AG04450 (cell line): ENCODE measurements at regions not wholly inside any gene's neighbourhood (a gene's known extent, or its start where the extent isn't known, plus 50 kb on each side); places are given as distances from the start of the nearest gene placed in this dataset.

Experiments
- CTCF ChIA-PET: fragments of 300-600, 350-600 bp; formaldehyde crosslinking; extraction: SDS; loops from one replicate; lab custom pipeline; 2022; ENCODE audit warnings: antibody characterized with exemption, inconsistent platforms; lab: Charles Lee
- POLR2A ChIA-PET: fragments of 350-600 bp; formaldehyde crosslinking; extraction: SDS; loops from one replicate; lab custom pipeline; 2021; ENCODE audit warnings: antibody characterized with exemption, inconsistent platforms; lab: Yijun Ruan, JAX
- DNase-seq: peaks from one replicate; pipeline ENCODE4 v3.0.0-alpha.2; 2011; ENCODE audit warnings: low read depth, low spot score
- H3K27ac ChIP-seq: one replicate; pipeline ENCODE4 v1.5.1; 2012; ENCODE audit warnings: low read depth, low read length, control low read depth
- H3K27me3 ChIP-seq: one replicate; pipeline ENCODE4 v1.6.0; 2012; ENCODE audit warnings: low read length; ENCODE audit not compliant: control insufficient read depth, insufficient read depth
- H3K4me3 ChIP-seq: 2 replicates; pipeline ENCODE4 v1.5.1; 2011; ENCODE audit warnings: mild to moderate bottlenecking, low read depth, low read length, control low read depth
- H3K9me3 ChIP-seq: 2 replicates; pipeline ENCODE4 v1.5.1; 2012; ENCODE audit warnings: low read length; ENCODE audit not compliant: control insufficient read depth, insufficient read depth
- CTCF ChIP-seq: IDR thresholded peaks from 2 replicates; pipeline ENCODE4 v1.5.1; 2011; ENCODE audit warnings: low read depth, low read length, control low read depth, inconsistent platforms

- Histone ChIP-seq H3K4me3 (no peak overlapping the region), H3K27me3 (no peaks in the 10 kb centered on the region), H3K27ac (no peak overlapping the region), H3K9me3 (peaks cover 9% of the 10 kb centered on the region)
- DNase-seq, result no peak
- CTCF ChIA-PET, result no interaction called here
- POLR2A ChIA-PET, result no interaction called here
- TF ChIP-seq CTCF, result no peak
Measured at GRCh38 chr1:19577036-19577435, 67.1 kb upstream of the NBL1 start.

- Histone ChIP-seq H3K9me3 (peaks cover 9% of the 10 kb centered on the region), H3K27ac (no peak overlapping the region), H3K27me3 (peaks cover 4% of the 10 kb centered on the region), H3K4me3 (no peak overlapping the region)
- TF ChIP-seq CTCF, result no peak
- POLR2A ChIA-PET, result no interaction called here
- peak; percentile 39 for DNase-seq
- CTCF ChIA-PET, result interaction anchor here (0.7 kb wide), 1 partner anchor 98 kb away, joined by 3 read pairs; no protein-coding TSS in a partner anchor
Measured at GRCh38 chr1:19569786-19570185, 74.3 kb upstream of the NBL1 start.

GRCh38 chr1:19567041-19567440 is 77.1 kb upstream of the NBL1 start:
- ChIA-PET CTCF (interaction anchor here (0.8 kb wide), 1 partner anchor 15 kb away, joined by 3 read pairs; no protein-coding TSS in a partner anchor), POLR2A (interaction anchor here (0.6 kb wide), 1 partner anchor 70 kb away, joined by 5 read pairs; no protein-coding TSS in a partner anchor)
- peaks cover under 1% of the 10 kb centered on the region for H3K9me3 ChIP-seq
- no peak overlapping the region for H3K27ac ChIP-seq
- DNase-seq, result no peak
- TF ChIP-seq CTCF, result no peak
- peaks cover 4% of the 10 kb centered on the region for H3K27me3 ChIP-seq
- no peak overlapping the region for H3K4me3 ChIP-seq

GRCh38 chr1:19564366-19564765 is 79.0 kb upstream of the CAPZB start:
- no peaks in the 10 kb centered on the region for H3K27me3 ChIP-seq
- ChIA-PET POLR2A (interaction anchor here (0.7 kb wide), 1 partner anchor 32 kb away, joined by 5 read pairs; a partner anchor contains a TSS), CTCF (interaction anchor here (0.7 kb wide), 1 partner anchor 86 kb away, joined by 3 read pairs; no protein-coding TSS in a partner anchor)
- TF ChIP-seq CTCF, result no peak
- no peak for DNase-seq
- H3K27ac ChIP-seq, result no peak overlapping the region
- H3K9me3 ChIP-seq, result no peaks in the 10 kb centered on the region
- H3K4me3 ChIP-seq, result no peak overlapping the region

- ChIA-PET POLR2A (no interaction called here), CTCF (no interaction called here)
- peak overlapping the region; percentile 35 for H3K4me3 ChIP-seq
- H3K9me3 ChIP-seq, result no peaks in the 10 kb centered on the region
- no peak for TF ChIP-seq CTCF
- H3K27ac ChIP-seq, result peak overlapping the region; percentile 73
- H3K27me3 ChIP-seq, result no peaks in the 10 kb centered on the region
- peak; percentile 13 for DNase-seq
Measured at GRCh38 chr1:19563324-19564097, 78.2 kb upstream of the CAPZB start.
